ENCODE measurements at regions not wholly inside any gene's neighbourhood (a gene's known extent, or its start where the extent isn't known, plus 50 kb on each side); places are given as distances from the start of the nearest gene placed in this dataset.

DNA sequence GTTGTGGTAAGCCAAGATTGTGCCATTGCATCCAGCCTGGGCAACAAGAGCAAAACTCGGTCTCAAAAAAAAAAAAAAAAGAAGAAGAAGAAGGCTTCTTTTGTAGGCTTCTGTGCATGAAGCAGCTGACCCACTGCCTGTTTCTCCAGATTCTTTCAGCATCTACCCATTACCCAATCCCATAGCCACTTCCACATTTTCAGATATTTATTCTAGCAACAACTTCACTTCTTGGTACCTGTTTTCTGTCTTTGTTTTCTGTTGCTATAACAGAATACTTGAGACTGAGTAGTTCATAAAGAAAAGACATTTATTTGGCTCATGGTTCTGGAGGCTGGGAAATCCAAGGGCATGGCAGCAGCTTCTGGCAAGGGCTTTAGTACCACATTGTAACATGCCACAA is 95.3 kb upstream of the SGK1 start:
- TF ChIP-seq, protein P1, sequence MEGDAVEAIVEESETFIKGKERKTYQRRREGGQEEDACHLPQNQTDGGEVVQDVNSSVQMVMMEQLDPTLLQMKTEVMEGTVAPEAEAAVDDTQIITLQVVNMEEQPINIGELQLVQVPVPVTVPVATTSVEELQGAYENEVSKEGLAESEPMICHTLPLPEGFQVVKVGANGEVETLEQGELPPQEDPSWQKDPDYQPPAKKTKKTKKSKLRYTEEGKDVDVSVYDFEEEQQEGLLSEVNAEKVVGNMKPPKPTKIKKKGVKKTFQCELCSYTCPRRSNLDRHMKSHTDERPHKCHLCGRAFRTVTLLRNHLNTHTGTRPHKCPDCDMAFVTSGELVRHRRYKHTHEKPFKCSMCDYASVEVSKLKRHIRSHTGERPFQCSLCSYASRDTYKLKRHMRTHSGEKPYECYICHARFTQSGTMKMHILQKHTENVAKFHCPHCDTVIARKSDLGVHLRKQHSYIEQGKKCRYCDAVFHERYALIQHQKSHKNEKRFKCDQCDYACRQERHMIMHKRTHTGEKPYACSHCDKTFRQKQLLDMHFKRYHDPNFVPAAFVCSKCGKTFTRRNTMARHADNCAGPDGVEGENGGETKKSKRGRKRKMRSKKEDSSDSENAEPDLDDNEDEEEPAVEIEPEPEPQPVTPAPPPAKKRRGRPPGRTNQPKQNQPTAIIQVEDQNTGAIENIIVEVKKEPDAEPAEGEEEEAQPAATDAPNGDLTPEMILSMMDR (IDR thresholded peaks at IDR 0.05), result no peak
- no peak for TF ChIP-seq POLR2A (IDR thresholded peaks at IDR 0.05)

Measured in uterus (tissue), 2 donors.